Neural progenitor cell (in vitro differentiated cells): ENCODE measurements at regions not wholly inside any gene's neighbourhood (a gene's known extent, or its start where the extent isn't known, plus 50 kb on each side); places are given as distances from the start of the nearest gene placed in this dataset.

Experiments
- DNase-seq: peaks from one replicate; pipeline ENCODE4 v3.0.0-alpha.2; 2016; ENCODE audit warnings: low spot score
- H2AFZ ChIP-seq: fragments of 200-600 bp; sonication (generic); replicated peaks from 2 replicates; pipeline ENCODE4 v1.6.1; 2016; ENCODE audit warnings: antibody characterized with exemption
- H3F3A ChIP-seq: fragments of 200-600 bp; sonication (generic); 2 replicates; pipeline ENCODE4 v1.6.1; 2016; ENCODE audit warnings: antibody characterized with exemption, low read depth
- H3K27ac ChIP-seq: fragments of 200-600 bp; sonication (generic); 2 replicates; pipeline ENCODE4 v1.5.1; 2016; ENCODE audit warnings: mild to moderate bottlenecking
- H3K27me3 ChIP-seq: fragments of 200-600 bp; sonication (generic); 2 replicates; pipeline ENCODE4 v1.6.1; 2016; ENCODE audit warnings: mild to moderate bottlenecking, moderate library complexity
- H3K36me3 ChIP-seq: fragments of 200-600 bp; sonication (generic); 2 replicates; pipeline ENCODE4 v1.5.1; 2016
- H3K4me1 ChIP-seq: fragments of 200-600 bp; sonication (generic); 2 replicates; pipeline ENCODE4 v1.6.1; 2016; ENCODE audit warnings: mixed run types
- H3K4me2 ChIP-seq: fragments of 200-600 bp; sonication (generic); 2 replicates; pipeline ENCODE4 v1.6.1; 2016
- H3K4me3 ChIP-seq: fragments of 200-600 bp; sonication (generic); 2 replicates; pipeline ENCODE4 v1.5.1; 2016
- H3K79me2 ChIP-seq: fragments of 200-600 bp; sonication (generic); 2 replicates; pipeline ENCODE4 v1.6.1; 2016; ENCODE audit warnings: low read depth
- H3K9ac ChIP-seq: fragments of 200-600 bp; sonication (generic); 2 replicates; pipeline ENCODE4 v1.6.1; 2016
- H3K9me3 ChIP-seq: fragments of 200-600 bp; sonication (generic); 2 replicates; pipeline ENCODE4 v1.5.1; 2016; ENCODE audit warnings: low read depth
- H4K20me1 ChIP-seq: fragments of 200-600 bp; sonication (generic); 2 replicates; pipeline ENCODE4 v1.6.1; 2016; ENCODE audit warnings: low read depth
- H3K27ac Mint-ChIP-seq: 3 replicates; pipeline ENCODE4 v1.8.0; 2021; ENCODE audit warnings: mixed read lengths
- H3K27me3 Mint-ChIP-seq: 2 replicates; pipeline ENCODE4 v1.8.0; 2022; ENCODE audit warnings: low read depth, mild to moderate bottlenecking, inconsistent platforms, moderate library complexity, mixed read lengths; ENCODE audit not compliant: insufficient read depth
- H3K36me3 Mint-ChIP-seq: 3 replicates; pipeline ENCODE4 v1.8.0; 2021; ENCODE audit warnings: mixed read lengths
- H3K4me1 Mint-ChIP-seq: 3 replicates; pipeline ENCODE4 v1.8.0; 2021; ENCODE audit warnings: mixed read lengths
- H3K4me3 Mint-ChIP-seq: 3 replicates; pipeline ENCODE4 v1.8.0; 2021; ENCODE audit warnings: mild to moderate bottlenecking, moderate library complexity, mixed read lengths
- H3K9me3 Mint-ChIP-seq: 3 replicates; pipeline ENCODE4 v1.8.0; 2020; ENCODE audit warnings: mixed read lengths
- EZH2 ChIP-seq: fragments of 200-600 bp; sonication (generic); IDR thresholded peaks from 2 replicates; pipeline ENCODE4 v1.6.1; 2017; ENCODE audit warnings: antibody characterized with exemption, mild to moderate bottlenecking, moderate library complexity
- EZH2phosphoT487 ChIP-seq: fragments of 200-600 bp; sonication (generic); IDR thresholded peaks from 2 replicates; pipeline ENCODE4 v1.6.1; 2017; ENCODE audit warnings: antibody characterized with exemption
- TF ChIP-seq, protein P1 (sequence below): fragments of 200-600 bp; sonication (generic); IDR thresholded peaks from 2 replicates; pipeline ENCODE4 v1.5.1; 2017; ENCODE audit warnings: antibody characterized with exemption, mild to moderate bottlenecking

DNA sequence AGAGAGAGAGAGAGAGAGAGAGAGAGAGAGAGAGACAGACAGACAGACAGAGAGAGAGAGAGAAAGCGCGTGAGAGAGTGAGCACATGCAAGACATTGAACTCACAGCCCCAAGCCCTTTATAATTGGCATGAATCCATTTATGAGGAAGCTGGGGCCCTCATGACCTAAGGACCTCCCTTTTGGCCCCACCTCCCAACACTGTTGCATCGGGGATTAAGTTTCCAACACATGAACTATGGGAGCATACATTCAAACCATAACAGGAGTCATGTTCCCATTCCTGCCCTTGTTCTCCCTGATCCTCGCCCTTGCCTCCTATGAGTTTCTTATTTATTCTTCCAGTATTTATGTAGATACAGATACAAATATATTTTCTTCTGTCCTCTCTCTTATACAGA lies 269.8 kb upstream of the ARX start:
- Histone ChIP-seq H3K9ac (no peak overlapping the region), H3K4me1 (no peaks in the 10 kb centered on the region), H3K79me2 (no peaks in the 10 kb centered on the region), H3K9me3 (no peaks in the 10 kb centered on the region), H3K4me2 (no peak overlapping the region), H3K27me3 (no peaks in the 10 kb centered on the region), H4K20me1 (no peaks in the 10 kb centered on the region), H3F3A (no peaks in the 10 kb centered on the region), H3K27ac (no peak overlapping the region), H3K36me3 (no peaks in the 10 kb centered on the region), H2AFZ (no peak overlapping the region), H3K4me3 (no peak overlapping the region)
- Mint-ChIP-seq H3K36me3 (no peaks in the 10 kb centered on the region), H3K4me1 (no peaks in the 10 kb centered on the region), H3K9me3 (no peaks in the 10 kb centered on the region), H3K27me3 (no peaks in the 10 kb centered on the region), H3K4me3 (no peak overlapping the region), H3K27ac (no peak overlapping the region)
- DNase-seq: no peak
- TF ChIP-seq, protein P1, sequence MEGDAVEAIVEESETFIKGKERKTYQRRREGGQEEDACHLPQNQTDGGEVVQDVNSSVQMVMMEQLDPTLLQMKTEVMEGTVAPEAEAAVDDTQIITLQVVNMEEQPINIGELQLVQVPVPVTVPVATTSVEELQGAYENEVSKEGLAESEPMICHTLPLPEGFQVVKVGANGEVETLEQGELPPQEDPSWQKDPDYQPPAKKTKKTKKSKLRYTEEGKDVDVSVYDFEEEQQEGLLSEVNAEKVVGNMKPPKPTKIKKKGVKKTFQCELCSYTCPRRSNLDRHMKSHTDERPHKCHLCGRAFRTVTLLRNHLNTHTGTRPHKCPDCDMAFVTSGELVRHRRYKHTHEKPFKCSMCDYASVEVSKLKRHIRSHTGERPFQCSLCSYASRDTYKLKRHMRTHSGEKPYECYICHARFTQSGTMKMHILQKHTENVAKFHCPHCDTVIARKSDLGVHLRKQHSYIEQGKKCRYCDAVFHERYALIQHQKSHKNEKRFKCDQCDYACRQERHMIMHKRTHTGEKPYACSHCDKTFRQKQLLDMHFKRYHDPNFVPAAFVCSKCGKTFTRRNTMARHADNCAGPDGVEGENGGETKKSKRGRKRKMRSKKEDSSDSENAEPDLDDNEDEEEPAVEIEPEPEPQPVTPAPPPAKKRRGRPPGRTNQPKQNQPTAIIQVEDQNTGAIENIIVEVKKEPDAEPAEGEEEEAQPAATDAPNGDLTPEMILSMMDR: no peak
- TF ChIP-seq EZH2 (no peak), EZH2phosphoT487 (no peak)

DNA sequence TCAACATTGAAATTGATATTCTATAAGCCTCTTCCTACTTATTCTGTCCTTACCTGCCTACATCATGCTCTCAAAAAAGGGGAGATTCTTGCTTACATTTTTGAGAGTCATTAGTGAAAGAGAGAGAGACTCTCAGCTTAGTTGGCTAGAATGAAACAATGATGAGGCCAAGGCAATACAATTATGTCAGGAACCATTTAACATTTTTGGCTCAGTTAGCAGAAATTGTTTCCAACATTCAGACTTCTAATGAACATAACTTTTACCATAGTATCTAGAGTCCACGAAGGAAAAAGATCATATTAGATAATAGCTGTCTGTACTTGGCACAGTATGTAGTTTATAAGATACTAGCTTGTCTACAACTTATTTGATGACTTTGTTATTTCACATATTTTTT lies 263.7 kb upstream of the ARX start:
- Mint-ChIP-seq H3K27ac (no peak overlapping the region), H3K27me3 (peaks cover 2% of the 10 kb centered on the region), H3K36me3 (no peaks in the 10 kb centered on the region), H3K9me3 (no peaks in the 10 kb centered on the region), H3K4me1 (peaks cover 3% of the 10 kb centered on the region), H3K4me3 (no peak overlapping the region)
- Histone ChIP-seq H3K27me3 (no peaks in the 10 kb centered on the region), H3K9ac (no peak overlapping the region), H3K27ac (no peak overlapping the region), H3K9me3 (no peaks in the 10 kb centered on the region), H4K20me1 (no peaks in the 10 kb centered on the region), H3K79me2 (no peaks in the 10 kb centered on the region), H3K4me1 (peaks cover 18% of the 10 kb centered on the region), H3K4me3 (no peak overlapping the region), H3K4me2 (no peak overlapping the region), H3F3A (no peaks in the 10 kb centered on the region), H3K36me3 (no peaks in the 10 kb centered on the region), H2AFZ (no peak overlapping the region)
- no peak for DNase-seq
- TF ChIP-seq, protein P1: no peak
- TF ChIP-seq EZH2phosphoT487 (no peak), EZH2 (no peak)

DNA sequence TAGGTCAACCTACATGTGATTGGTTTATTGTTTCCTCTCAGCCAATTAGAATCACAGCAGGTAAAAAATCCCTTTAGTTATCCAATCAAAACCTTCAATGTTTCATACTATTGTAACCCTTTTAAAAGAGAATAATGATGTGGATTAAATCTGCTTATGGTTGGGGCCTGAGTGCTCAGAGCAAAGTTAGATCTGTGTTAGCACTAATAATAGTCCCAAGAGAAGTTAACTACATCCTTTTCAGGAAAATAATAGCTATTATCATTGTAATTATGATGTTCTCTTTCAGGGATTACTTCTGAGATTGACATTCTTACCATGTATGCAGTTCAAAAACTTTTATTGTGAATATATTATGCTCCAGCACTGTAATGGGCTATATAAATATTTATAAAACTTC lies 262.6 kb upstream of the ARX start:
- no peaks in the 10 kb centered on the region for H3K36me3 ChIP-seq
- H3K9me3 Mint-ChIP-seq: no peaks in the 10 kb centered on the region
- H3K27me3 ChIP-seq: no peaks in the 10 kb centered on the region
- TF ChIP-seq, protein P1: no peak
- no peak for TF ChIP-seq EZH2phosphoT487
- no peak for TF ChIP-seq EZH2
- H3K4me3 Mint-ChIP-seq: no peak overlapping the region
- peaks cover 18% of the 10 kb centered on the region for H3K4me1 ChIP-seq
- no peak overlapping the region for H2AFZ ChIP-seq
- peak overlapping the region; percentile 6 for H3K4me2 ChIP-seq
- H3K27me3 Mint-ChIP-seq: peaks cover 6% of the 10 kb centered on the region
- no peaks in the 10 kb centered on the region for H3K9me3 ChIP-seq
- no peak for DNase-seq
- no peaks in the 10 kb centered on the region for H4K20me1 ChIP-seq
- H3K27ac ChIP-seq: peak overlapping the region; percentile 25
- H3K79me2 ChIP-seq: no peaks in the 10 kb centered on the region
- no peaks in the 10 kb centered on the region for H3K36me3 Mint-ChIP-seq
- H3K9ac ChIP-seq: no peak overlapping the region
- no peaks in the 10 kb centered on the region for H3F3A ChIP-seq
- no peak overlapping the region for H3K27ac Mint-ChIP-seq
- no peak overlapping the region for H3K4me3 ChIP-seq
- H3K4me1 Mint-ChIP-seq: peaks cover 3% of the 10 kb centered on the region
